ENCODE measurements at regions not wholly inside any gene's neighbourhood (a gene's known extent, or its start where the extent isn't known, plus 50 kb on each side); places are given as distances from the start of the nearest gene placed in this dataset.

DNA sequence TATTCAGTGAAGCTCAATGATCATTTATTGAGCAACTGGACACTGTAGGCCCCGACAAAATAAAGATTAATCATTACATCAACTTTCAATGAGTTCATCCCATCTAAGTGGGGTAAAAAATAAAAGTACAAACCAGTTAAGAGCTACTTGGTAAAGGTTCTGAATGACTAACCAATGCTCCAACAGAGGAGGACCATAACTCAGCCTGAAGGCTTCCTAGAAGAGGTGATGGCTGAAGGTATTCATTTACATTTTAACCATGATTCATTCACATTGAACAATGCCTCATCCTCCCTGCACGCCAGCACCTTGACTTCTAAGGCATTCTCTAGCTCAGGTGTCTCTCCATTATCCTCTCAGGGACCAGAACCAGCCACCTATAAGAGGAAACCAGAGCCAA, 201.4 kb downstream of the ZNF462 start:
- no peak for DNase-seq

GRCh38 chr9:107065549-107065948, 202.6 kb downstream of the ZNF462 start:
- DNase-seq = no peak

DNA sequence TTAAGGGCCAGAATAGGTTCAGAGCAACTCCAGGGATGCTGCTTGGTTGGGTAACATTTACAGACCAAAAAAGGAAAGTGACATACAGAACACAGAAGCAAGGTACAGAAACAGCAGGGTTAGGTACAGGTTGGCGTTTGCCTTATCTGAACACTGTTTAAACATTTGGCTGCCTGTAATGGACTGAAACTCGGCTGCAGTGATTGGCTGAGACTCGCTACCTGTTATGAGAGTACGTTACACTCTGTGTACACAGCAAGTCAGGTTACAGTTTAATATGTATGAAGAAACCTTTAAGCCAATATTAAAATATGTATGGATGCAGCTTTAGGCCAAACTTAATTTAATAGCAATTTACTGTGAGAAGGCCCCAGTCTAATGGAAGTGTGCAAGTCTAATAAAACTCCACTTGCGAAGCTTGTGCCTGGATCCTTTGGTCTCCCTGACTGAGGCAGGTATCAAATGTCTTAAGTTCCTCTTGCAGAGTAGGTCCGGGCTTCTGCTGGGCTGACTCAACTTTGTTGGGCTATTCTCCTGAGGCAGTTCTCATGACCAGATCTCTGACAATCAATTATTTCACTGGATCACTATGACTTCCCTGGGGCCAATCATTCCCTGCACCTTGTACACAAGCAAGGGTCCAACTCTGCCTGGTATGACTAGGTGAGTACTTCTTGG, 204.9 kb downstream of the ZNF462 start:
- DNase-seq = no peak

DNA sequence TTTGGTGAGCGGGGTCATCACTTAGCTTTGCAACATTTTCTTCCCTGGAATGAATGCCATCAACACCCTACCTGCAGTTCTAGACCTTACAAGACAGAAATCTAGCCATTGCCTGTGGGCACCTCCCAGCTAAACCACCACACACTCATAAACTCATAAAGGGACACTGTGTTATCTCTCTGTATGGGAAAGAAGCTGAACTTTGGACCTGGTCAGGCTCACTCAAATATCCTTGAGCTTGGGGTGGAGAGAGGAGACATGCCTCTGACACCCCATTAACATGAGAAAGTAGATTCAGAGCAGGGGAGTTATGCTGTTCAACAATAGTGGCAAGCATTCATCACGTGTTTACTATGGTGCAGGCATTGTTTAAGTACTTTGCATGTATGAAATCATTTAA, 205.6 kb downstream of the ZNF462 start:
- no peak for DNase-seq

- no peak for DNase-seq
These were observed 207.6 kb downstream of the ZNF462 start for GRCh38 chr9:107070586-107070985.

- no peak for DNase-seq
These were observed 205.0 kb upstream of the RAD23B start for GRCh38 chr9:107078061-107078460.

- DNase-seq = no peak
These were observed 203.5 kb upstream of the RAD23B start for GRCh38 chr9:107079589-107079988.

DNA sequence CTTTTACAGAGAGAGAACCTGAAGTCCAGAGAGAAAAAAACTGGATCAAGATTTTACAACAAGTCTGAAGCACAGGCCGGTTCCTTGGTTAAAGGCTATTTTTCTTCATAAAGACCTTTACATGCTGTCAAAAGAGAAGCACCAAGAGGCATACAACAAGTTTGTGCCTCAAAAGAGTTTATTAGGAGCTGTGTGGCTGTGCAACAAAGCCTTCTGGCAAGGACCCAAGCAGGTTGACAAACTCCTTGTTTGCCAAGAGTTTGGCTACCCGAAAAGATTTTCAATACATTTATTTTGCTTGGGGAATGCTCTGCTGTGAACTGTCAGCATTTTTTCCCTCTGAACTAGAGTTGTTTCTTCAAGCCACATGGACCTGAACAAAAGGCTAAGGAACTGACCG, 202.9 kb upstream of the RAD23B start:
- DNase-seq = no peak

- no peak for DNase-seq
These were observed 196.6 kb upstream of the RAD23B start for GRCh38 chr9:107086460-107086859.

DNA sequence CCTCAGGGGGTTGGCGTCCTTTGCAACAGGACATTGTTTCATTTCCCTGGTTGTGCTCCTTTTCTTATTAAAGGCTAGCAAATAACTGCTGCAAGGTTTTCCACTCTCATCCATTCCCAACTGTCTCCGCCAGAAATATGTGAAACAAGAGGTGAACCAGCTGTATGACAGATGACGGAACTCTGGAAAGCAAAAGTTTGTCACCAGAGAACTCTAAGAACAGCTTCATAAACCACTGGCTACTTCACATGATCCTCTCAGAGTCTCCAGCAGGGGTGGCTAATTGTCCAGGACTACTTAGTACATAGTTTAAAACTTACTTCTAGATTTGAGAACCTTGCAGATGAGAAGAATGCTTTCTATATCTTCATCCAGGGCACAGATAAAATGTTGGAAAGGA, 195.9 kb upstream of the RAD23B start:
- no peak for DNase-seq

DNA sequence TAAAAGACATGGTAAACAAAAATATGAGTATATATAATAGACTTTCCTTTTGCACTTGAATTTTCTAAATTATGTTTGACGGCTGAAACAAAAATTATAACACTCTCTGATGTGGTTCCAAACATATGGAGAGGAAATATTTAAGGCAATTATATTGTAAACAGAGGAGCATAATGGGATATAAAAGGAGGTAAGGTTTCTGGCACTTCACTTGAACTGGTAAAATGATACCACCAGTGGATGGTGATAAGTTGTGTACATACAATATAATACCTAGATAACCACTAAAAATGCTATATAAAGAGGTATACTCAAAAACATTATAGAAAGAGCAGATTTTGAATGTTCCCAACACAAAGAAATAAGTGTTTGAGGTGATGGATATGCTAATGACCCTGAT, 192.9 kb upstream of the RAD23B start:
- no peak for DNase-seq

DNA sequence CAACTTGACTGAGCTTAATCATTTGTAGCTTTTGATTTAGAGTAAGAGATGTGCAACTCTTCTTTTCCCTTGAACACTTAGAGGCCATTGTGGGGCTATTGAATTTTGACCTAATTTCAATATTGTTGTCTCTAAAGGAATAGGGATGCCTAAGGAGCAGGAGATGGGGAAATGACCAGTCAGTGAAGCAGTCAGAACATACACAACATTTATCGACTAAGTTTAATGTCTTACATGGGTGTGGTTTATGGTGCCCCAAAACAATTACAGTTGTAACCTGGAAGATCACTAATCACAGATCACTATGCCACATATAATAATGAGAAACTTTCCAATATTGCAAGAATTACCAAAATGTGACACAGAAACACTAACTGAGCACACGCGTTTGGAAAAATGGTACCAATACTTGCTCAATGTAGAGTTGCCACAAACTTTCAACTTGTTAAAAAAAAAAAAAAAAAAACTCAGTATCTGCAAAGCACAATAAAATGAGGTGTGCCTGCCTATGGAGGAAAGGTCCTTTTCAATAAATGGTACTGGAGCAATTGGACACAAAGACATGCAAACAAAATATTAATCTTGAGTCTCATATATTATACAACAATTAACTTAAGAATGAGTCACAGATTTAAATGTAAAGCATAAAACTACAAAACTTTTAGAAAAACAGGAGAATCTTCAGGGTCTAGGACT, 189.6 kb upstream of the RAD23B start:
- DNase-seq = no peak

DNA sequence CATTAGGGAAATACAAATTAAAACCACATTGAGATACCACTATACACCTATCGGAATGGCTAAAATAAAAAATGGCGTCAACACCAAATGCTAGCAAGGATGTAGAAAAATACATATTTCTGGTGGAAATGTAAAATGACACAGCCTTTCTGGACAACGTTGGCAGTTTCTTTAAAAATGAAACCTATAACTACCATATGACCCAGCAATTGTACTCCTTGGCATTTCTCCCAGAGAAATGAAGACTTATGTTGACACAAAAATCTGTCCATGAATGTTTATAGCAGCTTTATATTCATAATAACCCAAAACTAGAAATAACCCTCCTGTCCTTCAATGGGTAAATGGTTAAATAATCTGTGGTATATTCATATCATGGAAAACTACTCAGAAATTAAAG, 188.7 kb upstream of the RAD23B start:
- DNase-seq = no peak

GRCh38 chr9:107100591-107100990, 182.5 kb upstream of the RAD23B start:
- DNase-seq = no peak

GRCh38 chr9:107102011-107102410, 181.1 kb upstream of the RAD23B start:
- DNase-seq = no peak

DNA sequence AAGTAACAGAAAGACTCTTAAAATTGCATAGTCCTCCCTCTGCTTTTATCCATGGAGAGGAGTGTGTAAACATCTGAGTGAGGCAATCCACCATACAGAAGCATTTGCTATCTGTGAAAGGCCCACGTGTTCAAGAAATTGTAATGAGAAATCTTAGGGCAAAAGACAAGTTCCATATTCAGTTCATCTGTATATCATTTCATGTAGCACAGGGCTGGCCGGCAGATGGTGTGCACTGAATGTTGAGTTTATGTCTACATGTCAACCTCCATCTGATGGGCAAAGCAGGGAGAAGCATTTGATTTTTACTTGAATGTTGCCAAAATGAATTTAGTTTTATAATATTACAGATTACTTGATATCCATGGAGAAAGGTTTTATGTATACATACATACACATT, 179.5 kb upstream of the RAD23B start:
- no peak for DNase-seq

GRCh38 chr9:107105784-107106183, 177.3 kb upstream of the RAD23B start:
- DNase-seq = no peak

DNA sequence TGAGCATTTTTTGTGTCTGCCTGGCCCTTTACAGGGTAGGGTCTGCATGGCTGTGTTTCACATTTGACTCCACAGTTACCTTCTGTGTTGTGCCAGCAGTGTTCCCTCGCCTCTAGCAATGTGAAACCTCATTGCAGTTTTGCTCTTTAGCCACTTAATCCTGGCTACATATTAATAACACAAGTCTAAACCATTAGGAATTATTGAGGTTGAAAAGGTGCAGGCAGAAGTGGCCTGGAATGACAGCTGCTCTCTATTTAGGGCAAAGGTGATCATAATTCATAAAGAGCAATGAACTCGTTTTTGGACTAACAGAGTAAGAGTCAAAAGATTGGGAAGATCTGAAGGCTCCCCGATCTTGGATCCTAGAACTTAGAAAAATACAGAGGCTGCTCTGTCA, 176.7 kb upstream of the RAD23B start:
- DNase-seq = no peak

DNA sequence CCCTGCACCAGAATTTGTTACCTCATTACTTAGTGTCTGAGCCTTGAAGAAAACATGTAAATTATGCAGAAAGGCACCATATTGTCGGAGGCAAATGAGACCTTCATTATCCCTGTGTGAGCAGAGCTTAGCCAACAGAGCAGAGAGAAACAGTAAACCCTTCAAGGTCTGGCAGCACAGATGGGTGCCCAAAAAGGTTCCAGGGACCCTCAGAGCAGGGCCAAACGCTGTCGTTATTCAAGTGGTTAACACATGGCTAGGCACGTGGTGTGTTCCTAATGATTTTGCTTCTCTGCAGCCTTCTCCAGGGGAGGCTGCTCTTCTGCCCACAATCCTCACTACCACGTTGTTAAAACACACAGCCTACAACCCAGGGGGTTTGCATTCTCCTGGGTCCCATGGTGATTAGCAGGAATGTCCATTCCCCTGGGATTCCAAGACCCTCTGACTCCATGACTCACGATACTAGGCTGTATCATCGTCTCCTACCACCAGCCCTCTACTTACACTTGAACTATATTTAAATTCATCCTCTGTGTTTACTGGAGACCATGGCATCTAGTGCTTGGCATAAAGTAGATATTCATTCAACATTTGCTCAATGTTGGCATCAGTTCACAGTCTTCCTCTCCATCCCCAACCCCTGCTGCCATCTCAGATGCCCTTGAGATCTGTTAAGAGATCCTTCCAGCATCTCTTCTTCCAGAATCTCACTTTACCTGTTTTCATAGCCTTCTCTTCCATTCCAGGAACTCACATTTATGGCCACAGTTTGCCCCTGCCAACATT, 174.5 kb upstream of the RAD23B start:
- DNase-seq = no peak

DNA sequence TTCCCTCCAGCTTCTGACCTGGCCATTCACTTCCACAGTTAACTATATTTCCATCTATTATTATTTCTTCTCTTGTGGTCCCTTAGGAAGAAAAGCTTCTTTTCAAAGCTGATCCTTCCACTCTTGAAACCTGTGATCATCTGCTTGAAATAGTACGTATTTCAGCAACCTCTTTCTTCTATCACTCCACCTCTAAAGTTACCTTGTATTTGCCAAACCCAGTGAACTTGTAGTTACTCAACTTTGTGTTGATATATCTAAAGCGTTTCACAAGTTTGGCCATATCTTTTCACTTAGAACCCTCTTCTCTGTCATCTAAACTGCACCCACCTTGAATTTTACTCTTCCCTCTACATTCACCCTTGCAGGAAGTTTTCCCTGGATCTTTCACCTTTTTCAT, 173.8 kb upstream of the RAD23B start:
- no peak for DNase-seq

DNA sequence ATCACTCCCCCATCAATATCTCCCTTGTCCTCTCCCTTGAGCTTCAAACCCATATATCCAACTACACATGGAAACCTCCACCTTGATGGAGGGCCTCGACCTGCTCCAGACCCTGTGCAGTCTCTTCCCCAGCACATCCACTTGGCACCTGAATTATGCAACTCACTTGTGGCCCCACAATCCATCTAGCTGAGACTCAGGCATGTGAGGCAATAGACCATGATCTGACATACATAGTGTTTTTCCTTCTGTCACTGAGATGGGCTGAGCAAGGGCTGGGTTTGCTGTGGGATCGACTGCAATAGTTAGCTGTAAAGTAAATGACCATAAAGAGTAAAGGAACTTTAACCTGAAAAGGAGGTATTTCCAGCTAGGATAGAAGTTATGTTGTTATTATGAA, 172.9 kb upstream of the RAD23B start:
- no peak for DNase-seq

- no peak for DNase-seq
These were observed 170.3 kb upstream of the RAD23B start for GRCh38 chr9:107112707-107113243.

- DNase-seq = no peak
These were observed 164.0 kb upstream of the RAD23B start for GRCh38 chr9:107118863-107119624.
